Mononuclear cell (primary cell): ENCODE measurements at regions not wholly inside any gene's neighbourhood (a gene's known extent, or its start where the extent isn't known, plus 50 kb on each side); places are given as distances from the start of the nearest gene placed in this dataset.
A peak's percentile ranks its signal among the peaks of the same experiment; 100 is the strongest.

Source experiments
- H3K27me3 ChIP-seq: 2 replicates; pipeline ENCODE4 v1.6.0; 2011; ENCODE audit warnings: low read length, control low read depth; ENCODE audit not compliant: insufficient read depth
- H3K4me1 ChIP-seq: 2 replicates; pipeline ENCODE4 v1.5.1; 2011; ENCODE audit warnings: mild to moderate bottlenecking, low read length, control low read depth; ENCODE audit not compliant: insufficient read depth
- H3K4me3 ChIP-seq: 2 replicates; pipeline ENCODE4 v1.5.1; 2011; ENCODE audit warnings: mild to moderate bottlenecking, low read length, moderate library complexity
- H3K9me3 ChIP-seq: 2 replicates; pipeline ENCODE4 v1.5.1; 2011; ENCODE audit warnings: low read depth, mild to moderate bottlenecking, control low read depth, low read length

- H3K9me3 ChIP-seq, result no peaks in the 10 kb centered on the region
- no peaks in the 10 kb centered on the region for H3K27me3 ChIP-seq
- no peaks in the 10 kb centered on the region for H3K4me1 ChIP-seq
- H3K4me3 ChIP-seq, result no peak overlapping the region
These were observed 81.1 kb upstream of the CD2AP start for GRCh38 chr6:47396401-47397069.

- Histone ChIP-seq H3K4me3 (no peak overlapping the region), H3K9me3 (no peaks in the 10 kb centered on the region), H3K27me3 (no peaks in the 10 kb centered on the region), H3K4me1 (no peaks in the 10 kb centered on the region)
These were observed 77.0 kb upstream of the CD2AP start for GRCh38 chr6:47400581-47400980.

- Histone ChIP-seq H3K4me3 (no peak overlapping the region), H3K27me3 (no peaks in the 10 kb centered on the region), H3K9me3 (no peaks in the 10 kb centered on the region), H3K4me1 (no peaks in the 10 kb centered on the region)
These were observed 75.5 kb upstream of the CD2AP start for GRCh38 chr6:47402081-47402480.

- Histone ChIP-seq H3K27me3 (no peaks in the 10 kb centered on the region), H3K4me1 (no peaks in the 10 kb centered on the region), H3K4me3 (no peak overlapping the region), H3K9me3 (no peaks in the 10 kb centered on the region)
These were observed 74.5 kb upstream of the CD2AP start for GRCh38 chr6:47403056-47403455.

GRCh38 chr6:47403801-47404200 lies 73.8 kb upstream of the CD2AP start:
- no peaks in the 10 kb centered on the region for H3K4me1 ChIP-seq
- H3K27me3 ChIP-seq, result no peaks in the 10 kb centered on the region
- no peaks in the 10 kb centered on the region for H3K9me3 ChIP-seq
- H3K4me3 ChIP-seq, result no peak overlapping the region

- no peaks in the 10 kb centered on the region for H3K9me3 ChIP-seq
- no peaks in the 10 kb centered on the region for H3K4me1 ChIP-seq
- H3K27me3 ChIP-seq, result no peaks in the 10 kb centered on the region
- H3K4me3 ChIP-seq, result no peak overlapping the region
These were observed 73.2 kb upstream of the CD2AP start for GRCh38 chr6:47404435-47404834.

- Histone ChIP-seq H3K4me3 (no peak overlapping the region), H3K9me3 (no peaks in the 10 kb centered on the region), H3K27me3 (no peaks in the 10 kb centered on the region), H3K4me1 (no peaks in the 10 kb centered on the region)
These were observed 72.3 kb upstream of the CD2AP start for GRCh38 chr6:47405273-47405672.

- no peak overlapping the region for H3K4me3 ChIP-seq
- no peaks in the 10 kb centered on the region for H3K9me3 ChIP-seq
- H3K4me1 ChIP-seq, result no peaks in the 10 kb centered on the region
- no peaks in the 10 kb centered on the region for H3K27me3 ChIP-seq
These were observed 70.0 kb upstream of the CD2AP start for GRCh38 chr6:47407300-47408281.

GRCh38 chr6:47413752-47414422 lies 63.7 kb upstream of the CD2AP start:
- Histone ChIP-seq H3K9me3 (no peaks in the 10 kb centered on the region), H3K4me1 (peaks cover 16% of the 10 kb centered on the region), H3K4me3 (peak overlapping the region; percentile 38), H3K27me3 (no peaks in the 10 kb centered on the region)

- peaks cover 16% of the 10 kb centered on the region for H3K4me1 ChIP-seq
- H3K27me3 ChIP-seq, result no peaks in the 10 kb centered on the region
- H3K9me3 ChIP-seq, result no peaks in the 10 kb centered on the region
- peak overlapping the region; percentile 38 for H3K4me3 ChIP-seq
These were observed 63.0 kb upstream of the CD2AP start for GRCh38 chr6:47414423-47415167.

GRCh38 chr6:47416396-47417345 lies 60.9 kb upstream of the CD2AP start:
- H3K9me3 ChIP-seq, result no peaks in the 10 kb centered on the region
- peaks cover 16% of the 10 kb centered on the region for H3K4me1 ChIP-seq
- no peaks in the 10 kb centered on the region for H3K27me3 ChIP-seq
- H3K4me3 ChIP-seq, result no peak overlapping the region

GRCh38 chr6:47419621-47420020 lies 58.0 kb upstream of the CD2AP start:
- Histone ChIP-seq H3K9me3 (no peaks in the 10 kb centered on the region), H3K27me3 (no peaks in the 10 kb centered on the region), H3K4me3 (no peak overlapping the region), H3K4me1 (peaks cover 11% of the 10 kb centered on the region)

GRCh38 chr6:47420394-47421371 lies 56.9 kb upstream of the CD2AP start:
- Histone ChIP-seq H3K27me3 (no peaks in the 10 kb centered on the region), H3K4me3 (no peak overlapping the region), H3K4me1 (peaks cover 2% of the 10 kb centered on the region), H3K9me3 (no peaks in the 10 kb centered on the region)
